Fibroblast of skin of back (primary cell): ENCODE measurements at regions not wholly inside any gene's neighbourhood (a gene's known extent, or its start where the extent isn't known, plus 50 kb on each side); places are given as distances from the start of the nearest gene placed in this dataset.

Experiments
- DNase-seq: peaks from one replicate; pipeline ENCODE4 v3.0.0-alpha.2; 2013

DNA sequence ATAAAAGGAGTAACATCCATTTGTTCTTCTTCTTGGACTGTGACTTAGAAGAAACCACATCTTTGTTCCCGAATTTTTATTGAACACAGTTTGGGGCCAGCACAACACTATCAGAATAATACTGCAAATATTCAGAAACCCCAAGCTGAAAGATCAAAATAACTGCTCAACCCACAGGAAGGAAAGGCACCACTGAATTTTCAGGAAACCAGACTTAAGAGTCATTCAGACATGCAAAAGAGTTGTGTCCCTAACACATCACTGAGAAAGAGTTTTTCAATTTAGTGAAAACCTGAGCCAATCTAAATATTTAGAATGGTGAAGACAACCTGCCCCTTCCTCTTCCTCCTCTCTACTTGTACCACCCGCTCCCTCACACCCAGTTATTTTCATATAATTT is 295.0 kb upstream of the RORA start:
- DNase-seq, result peak; percentile 25

DNA sequence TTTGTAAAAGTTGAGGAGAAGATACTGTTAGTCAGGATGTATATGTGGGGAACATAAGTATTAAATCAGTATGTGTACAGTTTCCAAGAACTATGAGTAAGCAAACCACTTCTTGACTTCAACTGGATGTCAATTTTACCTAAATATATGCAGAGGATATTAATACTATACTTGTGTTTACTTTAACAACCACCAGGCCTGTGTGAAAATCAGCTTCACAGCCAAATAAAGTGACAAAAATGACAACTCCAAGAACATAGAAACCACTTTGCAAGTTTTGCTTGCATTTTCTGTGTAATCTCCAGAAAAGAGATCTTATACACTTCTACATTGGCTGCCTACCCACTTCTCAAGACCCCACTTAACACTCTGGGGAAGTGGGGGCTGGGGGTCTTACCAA is 293.3 kb upstream of the RORA start:
- DNase-seq, result no peak

DNA sequence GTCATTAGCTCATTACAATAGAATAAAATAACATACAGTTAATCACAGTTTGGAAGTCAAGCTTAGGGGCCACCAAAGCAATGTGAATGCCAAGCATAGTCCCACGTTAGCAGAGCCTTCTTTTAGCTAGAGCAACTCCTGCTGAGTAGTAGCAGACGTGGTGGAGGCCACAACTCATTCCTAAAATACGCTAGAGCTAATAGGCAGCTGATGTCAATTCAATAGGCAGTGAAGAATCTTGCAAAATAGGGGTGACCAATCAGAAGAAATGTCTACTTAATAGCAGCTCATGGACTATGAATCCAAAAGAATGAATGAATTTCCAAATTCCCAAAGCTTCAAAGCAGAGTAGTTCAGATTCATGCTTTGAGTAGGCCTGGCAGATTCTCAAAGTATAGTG is 292.9 kb upstream of the RORA start:
- peak; percentile 86 for DNase-seq

DNA sequence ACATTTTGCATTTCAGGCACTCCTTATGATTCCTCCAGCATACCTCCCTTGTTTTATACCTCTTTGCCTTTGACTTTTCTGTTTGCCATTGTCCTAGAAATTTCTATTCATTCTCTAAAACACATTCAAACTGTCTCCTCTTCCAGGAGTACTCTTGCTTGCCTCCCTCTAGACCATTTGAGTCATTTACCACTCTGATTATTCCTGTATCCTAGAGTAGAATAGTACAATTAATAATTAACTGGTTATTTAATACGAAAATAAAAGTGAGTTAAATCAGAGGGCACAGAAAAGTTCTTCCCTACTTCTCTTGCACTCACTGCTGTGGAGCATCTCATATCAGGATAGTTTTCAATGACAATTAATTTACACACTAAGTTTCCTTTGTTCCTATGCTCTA is 290.2 kb upstream of the RORA start:
- no peak for DNase-seq

DNA sequence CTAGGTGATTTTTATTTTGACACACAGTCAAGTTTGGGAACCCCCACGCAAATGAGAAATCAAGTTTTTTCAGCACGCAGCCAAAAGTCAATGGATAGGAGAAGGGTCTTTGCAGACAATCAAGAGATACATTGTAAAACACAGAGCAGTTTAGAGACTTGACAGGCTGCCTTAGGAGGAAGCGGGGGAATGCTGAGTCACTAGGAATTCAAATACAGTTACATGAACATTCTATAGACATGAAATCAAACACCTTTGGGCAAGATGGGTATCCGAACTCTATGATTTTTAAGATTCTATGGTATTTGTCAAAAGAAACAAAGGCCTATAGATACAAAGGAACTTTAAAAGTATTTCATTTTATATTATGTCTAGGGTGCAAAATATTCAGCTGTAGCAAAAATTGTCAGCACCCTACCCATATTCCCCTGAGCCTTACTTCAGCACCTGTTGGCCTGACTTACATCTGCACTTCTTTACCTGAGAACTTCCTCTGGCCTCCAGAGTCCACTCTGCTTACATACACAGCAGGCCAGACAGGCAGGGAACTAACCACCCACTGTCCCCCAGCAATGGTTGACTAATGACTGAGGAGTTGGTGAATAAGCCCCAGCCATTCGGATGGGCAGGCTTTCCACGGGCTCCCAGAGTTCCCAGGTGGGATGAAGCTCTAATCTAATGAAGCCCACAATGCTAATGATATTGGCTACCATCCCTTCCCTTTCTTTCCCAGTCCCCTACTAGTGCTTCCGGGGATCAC is 289.3 kb upstream of the RORA start:
- DNase-seq, result peak; percentile 68

DNA sequence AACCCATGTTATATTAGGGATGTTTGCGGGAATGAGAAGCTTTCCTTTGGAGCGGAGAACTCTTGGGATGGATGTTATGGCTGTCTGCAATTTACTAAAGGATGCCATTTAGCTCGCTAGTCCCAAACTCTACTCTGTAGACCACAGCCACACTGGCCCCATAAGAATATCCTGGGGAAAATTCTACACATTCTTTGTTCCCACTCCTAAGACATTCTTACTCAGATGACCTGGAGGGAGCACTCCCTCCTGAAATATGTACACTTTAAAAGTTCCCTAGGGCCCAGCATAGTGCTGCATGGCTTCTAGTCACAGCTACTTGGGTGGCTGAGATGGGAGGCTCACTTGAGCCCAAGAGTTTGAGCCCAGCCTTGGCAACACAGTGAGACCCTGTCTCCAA is 288.7 kb upstream of the RORA start:
- peak; percentile 69 for DNase-seq

DNA sequence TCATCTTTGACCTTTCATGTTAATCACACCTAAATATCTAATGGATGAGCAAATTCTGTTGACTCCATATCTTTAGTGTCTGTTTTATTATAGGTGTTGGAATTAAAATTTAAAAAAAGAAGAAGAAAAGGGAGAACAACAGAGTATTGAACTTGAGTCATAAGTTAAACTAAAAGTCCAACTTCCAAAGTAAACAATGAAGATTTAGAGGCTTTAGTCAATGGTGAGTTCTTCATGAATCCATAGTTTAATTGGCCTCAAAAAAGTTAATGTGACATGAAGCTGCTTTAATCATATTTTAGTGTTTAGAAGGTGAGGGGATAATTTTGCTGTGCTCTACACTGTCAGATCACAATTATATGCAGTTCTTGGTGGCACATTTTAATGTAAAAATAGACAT is 288.2 kb upstream of the RORA start:
- no peak for DNase-seq

DNA sequence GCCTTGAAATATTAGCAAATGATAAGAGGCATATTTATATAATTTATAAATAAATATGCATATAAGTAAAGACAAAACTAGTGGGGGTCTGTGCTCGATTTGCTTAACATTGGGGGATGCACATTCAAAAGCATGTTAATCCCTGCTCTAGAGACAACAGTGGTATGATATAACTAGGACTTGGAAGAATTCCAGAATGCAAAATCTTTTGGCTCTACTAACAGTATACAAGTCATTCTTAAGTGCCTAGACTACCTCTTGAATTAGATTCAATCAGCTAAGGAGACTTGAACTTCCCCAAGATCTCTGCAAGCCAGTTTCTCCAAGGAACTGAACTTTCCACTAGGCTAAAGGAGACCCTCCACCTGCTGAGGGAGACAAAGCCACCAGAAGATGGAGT is 282.7 kb upstream of the RORA start:
- no peak for DNase-seq

DNA sequence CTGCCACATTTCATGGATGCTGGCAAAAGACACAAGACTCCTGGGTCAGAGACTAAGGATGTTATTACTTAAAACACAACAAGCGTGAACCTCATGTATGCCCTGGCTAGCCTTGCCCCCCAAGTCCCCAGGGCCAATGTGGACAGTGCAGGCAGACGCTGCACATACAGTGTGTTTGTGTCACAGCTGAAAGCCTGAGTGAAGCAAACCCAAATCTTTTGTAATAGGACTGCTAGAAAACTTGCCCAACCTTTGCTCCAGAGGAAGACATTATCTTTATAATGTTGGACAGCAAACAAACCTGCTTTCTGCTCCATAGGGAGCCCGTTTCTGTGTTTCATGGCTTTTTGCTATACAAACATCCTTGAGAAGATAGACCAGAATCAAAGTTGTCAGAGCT is 282.0 kb upstream of the RORA start:
- no peak for DNase-seq

GRCh38 chr15:61509327-61509840 is 280.3 kb upstream of the RORA start:
- no peak for DNase-seq

- no peak for DNase-seq
These were observed 274.4 kb upstream of the RORA start for GRCh38 chr15:61503383-61503969.

DNA sequence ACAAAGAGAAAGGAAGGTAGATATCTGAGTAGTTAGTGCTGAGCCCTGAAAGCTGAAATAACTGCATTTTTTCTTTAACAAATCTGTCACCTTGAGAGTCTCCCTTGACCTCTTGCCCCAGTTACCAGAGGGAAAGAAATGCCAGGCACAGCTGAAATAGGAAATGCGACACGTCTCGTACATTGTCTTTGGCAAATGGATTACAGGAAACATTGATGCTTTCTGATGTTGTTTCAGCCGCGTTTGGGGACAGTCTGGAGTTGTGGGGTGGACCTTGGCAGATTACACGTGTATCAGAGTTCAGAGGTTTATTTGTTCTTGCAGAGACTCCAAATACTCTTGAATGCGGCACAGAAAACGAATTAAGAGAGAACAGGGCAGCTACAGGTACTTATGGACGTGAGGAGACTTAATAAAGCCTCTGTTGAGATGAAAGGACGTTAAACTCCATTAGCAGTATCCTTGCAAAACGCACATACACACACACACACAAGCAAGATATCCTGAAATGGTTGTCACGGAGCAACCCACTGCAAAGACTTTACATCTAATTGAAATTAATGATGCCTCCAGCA is 272.8 kb upstream of the RORA start:
- no peak for DNase-seq

DNA sequence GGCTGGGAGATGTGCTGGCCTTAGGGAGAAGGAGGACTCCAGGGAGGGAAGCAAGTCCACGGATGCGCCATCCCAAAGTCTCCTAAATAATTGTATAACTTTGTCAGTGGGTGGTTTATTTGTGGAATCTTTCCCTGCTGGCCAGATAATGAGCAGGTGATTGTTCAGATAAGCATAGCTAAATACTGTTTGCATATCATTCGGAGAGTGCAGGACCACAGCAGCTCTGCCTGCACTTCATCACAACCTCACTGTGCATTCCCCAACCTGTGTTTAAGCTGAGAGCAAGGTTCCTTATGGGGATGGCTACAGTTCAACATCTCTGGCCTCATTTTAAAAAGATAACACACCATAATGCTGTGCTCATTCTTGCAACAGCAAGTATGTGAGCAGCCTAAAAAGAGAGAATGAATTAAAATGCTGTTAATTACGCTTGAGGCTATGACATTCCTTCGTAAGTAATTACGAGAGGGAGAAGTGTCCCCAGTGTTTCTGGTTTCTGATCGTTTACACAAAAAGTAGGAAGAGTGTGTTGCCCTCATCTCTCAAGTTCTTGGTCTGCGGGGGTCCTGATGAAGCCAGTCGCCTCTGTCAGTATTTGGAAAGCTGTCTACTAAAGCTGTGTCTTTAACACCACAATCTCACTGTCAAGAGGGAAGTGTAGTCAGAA is 272.0 kb upstream of the RORA start:
- DNase-seq, result no peak

DNA sequence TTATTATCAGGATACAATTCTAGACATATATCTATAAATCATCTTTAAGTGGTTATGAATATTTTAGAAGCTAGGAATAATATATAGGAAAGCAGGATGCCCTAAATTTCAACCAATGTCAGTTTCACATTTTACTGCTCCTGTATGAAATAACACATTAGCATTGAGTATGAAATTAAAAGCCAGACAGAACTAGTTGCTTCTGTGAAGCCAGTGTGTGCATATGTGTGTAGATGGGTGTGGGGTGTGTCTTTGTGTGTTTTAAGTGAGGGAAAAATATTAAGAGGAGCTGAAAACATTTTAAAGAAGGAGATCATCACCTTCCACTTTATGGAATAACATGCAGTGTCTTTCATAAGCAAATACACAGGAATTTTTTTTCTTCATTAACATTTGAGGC is 271.4 kb upstream of the RORA start:
- no peak for DNase-seq

DNA sequence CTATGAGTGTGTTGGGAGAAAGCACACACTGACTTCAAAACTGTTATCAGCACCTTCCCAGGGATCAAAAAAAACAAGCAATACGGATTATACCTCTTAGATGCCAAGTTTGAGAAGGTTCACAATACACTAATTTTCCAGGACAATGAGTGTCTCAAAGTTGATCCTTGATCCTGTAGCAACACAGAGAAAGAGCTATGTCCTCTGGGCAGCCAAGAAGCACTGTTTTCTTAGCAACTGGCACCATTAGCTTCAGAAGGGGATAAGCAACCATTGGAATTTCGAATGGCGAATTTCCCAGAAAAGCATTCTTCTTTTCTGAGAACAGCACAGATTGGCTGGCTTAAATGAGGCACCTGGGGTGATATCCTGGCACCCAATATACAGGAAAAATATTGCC is 270.3 kb upstream of the RORA start:
- DNase-seq, result no peak

DNA sequence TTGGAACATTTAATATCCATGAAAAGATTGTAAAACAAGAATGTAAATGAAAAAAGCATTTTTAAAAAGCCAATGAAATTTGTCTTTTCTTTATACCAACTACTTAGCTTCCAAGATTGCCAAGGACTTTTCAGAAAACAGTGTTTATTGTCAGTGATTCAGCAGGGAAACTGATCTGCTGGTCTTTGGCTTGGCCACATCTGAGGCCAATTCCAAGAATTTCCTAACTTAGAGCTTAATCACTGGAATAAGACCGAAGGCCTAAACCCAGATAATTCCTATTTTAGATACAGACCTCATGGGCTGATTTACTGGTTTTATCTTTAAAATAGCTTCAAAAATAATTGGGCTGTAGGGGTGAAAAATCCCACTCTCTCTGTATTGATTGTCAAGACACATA is 260.5 kb upstream of the RORA start:
- DNase-seq, result no peak

DNA sequence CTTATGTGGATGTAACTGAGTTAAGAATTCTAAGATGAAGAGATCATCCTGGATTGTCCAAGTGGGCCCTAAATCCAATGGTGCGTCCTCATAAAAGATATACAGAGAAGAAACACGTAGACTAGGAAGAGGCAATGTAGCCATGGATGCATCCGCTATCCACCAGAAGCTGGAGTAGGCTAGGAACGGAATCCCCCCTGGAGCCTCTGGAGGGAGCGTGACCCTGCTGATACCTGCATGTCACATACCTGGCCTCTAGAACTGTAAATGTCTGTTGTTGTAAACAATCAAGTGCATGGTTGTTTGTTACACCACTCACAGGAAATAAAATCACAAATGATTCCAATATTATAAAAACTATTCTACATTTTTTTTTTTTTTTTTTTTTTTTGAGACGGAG is 254.5 kb upstream of the RORA start:
- no peak for DNase-seq

GRCh38 chr15:61481886-61482285 is 252.8 kb upstream of the RORA start:
- no peak for DNase-seq

DNA sequence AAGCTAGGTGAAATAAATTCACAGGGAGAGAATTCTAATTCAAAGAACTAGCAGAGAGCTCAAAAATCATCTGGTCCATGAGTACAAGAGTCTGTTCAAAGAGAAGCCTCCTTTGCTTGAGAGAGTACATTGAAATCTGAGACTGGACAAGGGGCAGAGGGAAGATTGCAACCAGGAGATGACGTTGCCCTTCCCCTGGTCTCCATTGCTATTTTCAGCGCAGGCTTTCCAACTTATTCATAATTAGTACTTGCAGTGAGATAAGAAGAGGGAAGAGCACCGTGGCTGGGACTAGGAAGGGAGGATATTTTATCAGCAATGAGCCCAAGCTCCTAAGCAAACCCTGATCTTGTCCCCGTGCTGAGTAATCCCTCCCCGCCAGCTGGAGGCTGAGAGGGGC is 251.8 kb upstream of the RORA start:
- no peak for DNase-seq

GRCh38 chr15:61480295-61480694 is 251.2 kb upstream of the RORA start:
- no peak for DNase-seq

DNA sequence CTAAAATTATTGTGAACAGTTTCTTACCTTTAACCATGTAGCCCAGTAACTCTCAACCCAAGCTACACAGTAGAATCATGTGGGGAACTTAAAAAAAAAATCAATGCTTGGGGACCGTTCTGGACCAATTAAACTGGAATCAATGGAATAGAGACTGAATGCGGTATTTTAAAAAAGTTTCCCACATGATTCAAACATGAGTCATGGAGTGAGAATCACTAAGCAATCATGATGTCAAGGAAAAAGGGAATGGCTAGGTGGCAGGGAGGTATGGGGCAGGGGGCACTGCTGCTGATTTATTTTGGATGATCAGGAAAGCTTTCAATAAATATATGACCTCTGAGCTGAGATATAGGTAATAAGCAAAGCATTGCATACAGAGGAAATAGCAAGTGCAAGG is 250.5 kb upstream of the RORA start:
- peak; percentile 71 for DNase-seq

GRCh38 chr15:61476741-61477140 is 247.6 kb upstream of the RORA start:
- no peak for DNase-seq

- DNase-seq, result peak; percentile 74
These were observed 245.7 kb upstream of the RORA start for GRCh38 chr15:61474796-61475195.

GRCh38 chr15:61467823-61468222 is 238.7 kb upstream of the RORA start:
- peak; percentile 9 for DNase-seq
